ENCODE measurements at regions not wholly inside any gene's neighbourhood (a gene's known extent, or its start where the extent isn't known, plus 50 kb on each side); places are given as distances from the start of the nearest gene placed in this dataset.
"Not testable (repeated sequence)": the region's sequence is repeated elsewhere in the genome, so short reads cannot be mapped to it uniquely, and the experiment has no call there.

DNA sequence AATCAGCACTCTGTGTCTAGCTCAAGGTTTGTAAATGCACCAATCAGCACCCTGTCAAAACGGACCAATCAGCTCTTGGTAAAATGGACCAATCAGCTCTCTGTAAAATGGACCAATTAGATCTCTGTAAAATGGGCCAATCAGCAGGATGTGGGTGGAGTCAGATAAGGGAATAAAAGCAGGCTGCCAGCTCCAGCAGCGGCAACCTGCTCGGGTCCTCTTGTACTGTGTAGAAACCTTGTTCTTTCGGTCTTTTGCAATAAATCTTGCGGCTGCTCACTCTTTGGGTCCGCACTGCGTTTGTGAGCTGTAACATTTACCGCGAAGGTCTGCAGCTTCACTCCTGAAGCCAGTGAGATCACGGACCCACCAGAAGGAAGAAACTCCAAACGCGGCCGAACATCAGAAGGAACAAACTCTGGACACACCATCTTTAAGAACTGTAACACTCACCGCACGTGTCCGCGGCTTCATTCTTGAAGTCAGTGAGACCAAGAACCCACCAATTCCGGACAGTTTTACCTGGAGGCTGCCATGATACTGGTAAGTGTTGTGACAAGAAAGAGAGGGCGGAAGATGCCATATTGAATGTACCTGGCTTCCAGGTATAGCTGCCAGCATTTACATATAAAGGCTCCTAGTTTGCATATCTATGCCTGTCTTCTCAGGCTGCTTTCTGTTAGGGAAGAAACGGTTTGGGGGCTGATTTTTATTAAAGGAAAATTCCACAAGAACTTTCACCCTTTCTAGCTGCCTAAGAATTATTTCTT is 758.5 kb upstream of the CTNND2 start:
- Histone ChIP-seq H3K4me1 (ENCODE audit: insufficient read depth) (no peaks in the 10 kb centered on the region), H3K4me3 (no peak overlapping the region), H3K27me3 (no peaks in the 10 kb centered on the region), H3K27ac (no peak overlapping the region), H3K9me3 (no peaks in the 10 kb centered on the region), H3K36me3 (no peaks in the 10 kb centered on the region)
- no peak for TF ChIP-seq POLR2A (IDR thresholded peaks at IDR 0.05)
- TF ChIP-seq EP300 (IDR thresholded peaks at IDR 0.05), result no peak
- TF ChIP-seq, protein P1, sequence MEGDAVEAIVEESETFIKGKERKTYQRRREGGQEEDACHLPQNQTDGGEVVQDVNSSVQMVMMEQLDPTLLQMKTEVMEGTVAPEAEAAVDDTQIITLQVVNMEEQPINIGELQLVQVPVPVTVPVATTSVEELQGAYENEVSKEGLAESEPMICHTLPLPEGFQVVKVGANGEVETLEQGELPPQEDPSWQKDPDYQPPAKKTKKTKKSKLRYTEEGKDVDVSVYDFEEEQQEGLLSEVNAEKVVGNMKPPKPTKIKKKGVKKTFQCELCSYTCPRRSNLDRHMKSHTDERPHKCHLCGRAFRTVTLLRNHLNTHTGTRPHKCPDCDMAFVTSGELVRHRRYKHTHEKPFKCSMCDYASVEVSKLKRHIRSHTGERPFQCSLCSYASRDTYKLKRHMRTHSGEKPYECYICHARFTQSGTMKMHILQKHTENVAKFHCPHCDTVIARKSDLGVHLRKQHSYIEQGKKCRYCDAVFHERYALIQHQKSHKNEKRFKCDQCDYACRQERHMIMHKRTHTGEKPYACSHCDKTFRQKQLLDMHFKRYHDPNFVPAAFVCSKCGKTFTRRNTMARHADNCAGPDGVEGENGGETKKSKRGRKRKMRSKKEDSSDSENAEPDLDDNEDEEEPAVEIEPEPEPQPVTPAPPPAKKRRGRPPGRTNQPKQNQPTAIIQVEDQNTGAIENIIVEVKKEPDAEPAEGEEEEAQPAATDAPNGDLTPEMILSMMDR (IDR thresholded peaks at IDR 0.05), result no peak
- intact Hi-C loops (cut with DNase I), result no loop called here
- no peak for DNase-seq
- WGBS, 3 donors, result 80 to 88% (median 87%) methylated on average over 20 of the region's 20 CpGs

DNA sequence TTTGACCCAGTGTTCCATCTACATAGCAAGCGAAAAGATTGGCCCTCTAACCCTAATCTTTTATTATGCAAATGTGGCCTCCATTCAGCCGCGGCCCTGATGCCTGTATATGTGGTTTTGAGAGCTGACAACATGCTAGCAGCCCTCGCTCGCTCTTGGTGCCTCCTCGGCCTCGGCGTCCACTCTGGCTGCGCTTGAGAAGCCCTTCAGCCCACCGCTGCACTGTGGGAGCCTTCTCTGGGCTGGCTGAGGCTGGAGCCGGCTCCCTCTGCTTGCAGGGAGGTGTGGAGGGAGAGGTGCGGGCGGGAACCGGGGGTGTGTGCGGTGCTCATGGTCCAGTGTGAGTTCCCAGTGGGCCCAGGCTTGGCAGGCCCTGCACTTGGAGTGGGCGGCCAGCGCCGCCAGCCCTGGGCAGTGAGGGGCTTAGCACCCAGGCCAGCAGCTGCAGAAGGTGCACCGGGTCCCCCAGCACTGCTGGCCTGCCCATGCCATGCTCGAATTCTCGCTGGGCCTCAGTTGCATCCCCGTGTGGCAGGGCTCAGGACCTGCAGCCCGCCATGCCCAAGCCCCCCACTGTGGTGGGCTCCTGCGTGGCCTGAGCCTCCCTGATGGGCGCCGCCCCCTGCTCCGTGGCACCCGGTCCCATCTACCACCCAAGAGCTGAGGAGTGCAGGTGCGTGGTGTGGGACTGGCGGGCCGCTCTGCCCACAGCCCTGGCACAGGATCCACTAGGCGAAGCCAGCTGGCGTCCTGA is 757.5 kb upstream of the CTNND2 start:
- no peaks in the 10 kb centered on the region for H3K9me3 ChIP-seq
- H3K27ac ChIP-seq, result no peak overlapping the region
- H3K36me3 ChIP-seq, result no peaks in the 10 kb centered on the region
- no peaks in the 10 kb centered on the region for H3K27me3 ChIP-seq
- no peak for DNase-seq
- no peaks in the 10 kb centered on the region for H3K4me1 ChIP-seq (ENCODE audit: insufficient read depth)
- intact Hi-C loops (cut with DNase I), result no loop called here
- no peak overlapping the region for H3K4me3 ChIP-seq
- TF ChIP-seq, protein P1 (IDR thresholded peaks at IDR 0.05), result no peak
- 89 to 92% (median 90%) methylated on average over 28 to 33 of the region's 33 CpGs for WGBS, 3 donors

DNA sequence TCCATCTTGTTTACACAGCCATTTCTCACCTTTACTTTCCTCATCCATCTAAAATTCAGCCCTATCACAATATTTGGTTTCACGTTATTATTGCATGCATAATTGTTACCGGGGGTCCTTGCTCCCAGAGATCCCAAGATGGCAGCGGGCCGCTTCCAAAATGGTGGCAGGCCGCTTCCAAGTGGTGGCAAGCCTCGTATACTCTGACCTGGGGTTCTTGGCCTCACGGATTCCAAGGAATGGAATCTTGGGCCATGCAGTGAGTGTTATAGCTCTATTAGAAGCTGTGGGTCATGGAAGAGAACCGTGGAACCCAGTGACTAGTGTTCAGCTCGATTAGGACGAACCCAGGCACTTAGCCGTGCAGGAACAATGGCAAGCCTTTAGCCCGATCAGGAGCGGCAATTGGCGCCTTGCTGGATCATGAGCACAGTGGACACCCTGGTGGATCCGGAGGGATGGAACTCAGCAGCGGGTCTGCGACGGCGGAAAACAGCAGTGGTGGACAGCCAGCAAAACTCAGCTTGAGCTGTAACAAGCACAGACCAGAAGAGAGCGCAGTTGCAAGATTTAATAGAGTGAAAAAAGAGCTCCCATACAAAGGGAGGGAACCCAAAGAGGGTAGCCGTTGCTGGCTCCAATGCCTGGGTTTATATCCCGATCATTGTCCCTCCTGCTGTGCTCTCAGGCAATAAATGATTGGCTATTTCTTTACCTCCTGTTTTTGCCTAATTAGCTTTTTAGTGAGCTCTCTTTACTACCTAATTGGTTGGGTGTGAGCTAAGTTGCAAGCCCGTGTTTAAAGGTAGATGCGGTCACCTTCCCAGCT is 756.2 kb upstream of the CTNND2 start:
- H3K4me3 ChIP-seq; H3K36me3 ChIP-seq; intact Hi-C loops (cut with DNase I); H3K27me3 ChIP-seq; H3K9me3 ChIP-seq; H3K4me1 ChIP-seq (ENCODE audit: insufficient read depth); H3K27ac ChIP-seq; DNase-seq: not testable (repeated sequence)
- 85 to 86% (median 85%) methylated on average over 23 to 24 of the region's 24 CpGs for WGBS, 3 donors

DNA sequence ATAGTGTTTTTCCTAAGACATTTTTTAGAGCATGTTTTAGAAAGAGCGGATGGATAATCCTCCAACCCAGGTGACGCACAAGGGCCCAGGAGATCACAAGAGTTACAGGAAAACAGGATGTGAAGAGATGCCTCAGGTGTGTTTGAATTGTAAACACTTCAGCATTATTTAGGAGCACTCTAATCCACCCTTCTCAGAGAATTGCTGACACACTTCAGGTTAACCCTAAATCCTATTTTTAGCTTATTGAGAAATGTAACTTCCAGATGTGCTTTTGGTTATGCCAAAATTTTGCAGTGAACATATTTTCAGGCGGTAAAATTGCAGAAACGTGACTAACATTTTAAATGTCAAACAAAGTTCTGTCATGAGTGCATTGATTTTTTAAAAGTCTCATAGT is 755.4 kb upstream of the CTNND2 start:
- TF ChIP-seq POLR2A (IDR thresholded peaks at IDR 0.05) (no peak), EP300 (IDR thresholded peaks at IDR 0.05) (no peak)
- TF ChIP-seq, protein P1 (IDR thresholded peaks at IDR 0.05), result no peak
- Histone ChIP-seq H3K27me3 (peaks cover 1% of the 10 kb centered on the region), H3K9me3 (no peaks in the 10 kb centered on the region), H3K4me1 (ENCODE audit: insufficient read depth) (no peaks in the 10 kb centered on the region), H3K27ac (no peak overlapping the region), H3K36me3 (no peaks in the 10 kb centered on the region), H3K4me3 (no peak overlapping the region)
- DNase-seq, result no peak
- WGBS, 3 donors, result 77 to 89% (median 78%) methylated on average over 4 of the region's 4 CpGs
- intact Hi-C loops (cut with DNase I), result no loop called here
